GM18505 (cell line): ENCODE measurements at regions not wholly inside any gene's neighbourhood (a gene's known extent, or its start where the extent isn't known, plus 50 kb on each side); places are given as distances from the start of the nearest gene placed in this dataset.

Experiments
- ATAC-seq: cut with Tn5 transposase; IDR thresholded peaks from one replicate; pipeline ENCODE4 v1.9.1; 2021; ENCODE audit not compliant: unreplicated experiment
- POLR2A ChIP-seq: IDR thresholded peaks from 4 replicates; pipeline ENCODE4 v1.6.1; 2011; ENCODE audit warnings: borderline replicate concordance; ENCODE audit not compliant: insufficient read depth, insufficient read length; ENCODE audit errors: extremely low read depth

DNA sequence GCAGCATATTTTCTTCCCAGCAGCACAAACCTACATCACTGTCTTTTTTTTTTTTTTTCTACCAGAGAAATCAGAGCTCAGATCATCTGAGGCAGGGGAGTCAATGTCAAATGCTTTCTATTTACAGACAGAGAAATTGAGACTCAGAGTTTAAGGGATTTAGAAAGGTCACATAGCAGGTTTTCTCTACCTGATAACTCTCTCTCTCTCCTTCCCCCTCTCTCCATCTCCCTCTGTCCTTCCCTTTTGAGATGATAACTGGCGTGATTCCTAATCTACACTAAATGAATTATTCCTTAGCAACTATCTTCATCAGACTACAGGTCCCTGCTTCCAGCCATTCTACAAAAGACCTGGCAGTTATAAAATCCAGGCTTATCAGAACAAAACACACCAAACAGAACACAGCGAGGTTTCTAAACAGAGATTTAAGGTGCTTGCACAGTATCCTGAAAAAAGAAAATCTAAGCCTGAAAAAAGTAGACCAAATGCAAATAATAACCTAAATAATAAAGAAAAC is 161.6 kb upstream of the PKDCC start:
- TF ChIP-seq POLR2A = no peak
- no peak for ATAC-seq

DNA sequence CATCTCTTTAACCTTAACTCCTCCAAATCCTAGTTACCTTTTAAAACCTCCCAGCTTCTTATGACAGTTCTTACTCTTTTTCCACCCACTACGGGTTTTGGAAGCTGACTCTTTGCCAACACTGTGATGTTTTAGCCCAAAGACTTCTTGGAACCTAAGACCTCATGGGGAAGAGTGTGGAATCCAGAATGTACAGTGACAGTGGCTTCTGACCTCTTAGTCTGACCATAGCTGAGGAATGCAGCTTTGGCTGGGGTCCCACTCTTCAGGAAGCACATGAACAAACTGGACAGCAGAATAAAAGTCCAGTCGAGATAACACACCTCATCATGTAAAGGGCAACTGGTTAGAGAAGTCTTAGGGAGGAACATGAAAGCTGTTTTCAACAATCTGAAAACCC is 161.1 kb upstream of the PKDCC start:
- no peak for TF ChIP-seq POLR2A
- ATAC-seq = no peak

DNA sequence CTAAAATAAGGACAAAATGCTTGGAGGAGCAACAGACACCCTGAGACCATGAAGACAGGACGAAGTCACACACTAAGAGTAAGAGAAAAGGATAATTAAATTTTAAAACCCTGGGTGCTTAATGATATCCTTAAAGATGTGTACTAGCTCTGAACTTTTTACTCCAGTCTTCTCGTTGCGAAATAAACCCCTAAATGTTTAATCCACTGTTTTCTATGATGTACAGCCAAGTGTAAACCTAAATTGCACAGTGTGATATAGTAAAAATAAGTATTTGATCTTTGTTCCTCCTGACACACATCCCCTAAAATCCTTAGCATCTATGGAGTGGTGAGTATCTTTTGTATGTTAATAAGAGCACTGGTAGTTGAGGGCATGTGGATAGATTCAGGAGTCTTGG is 157.5 kb upstream of the PKDCC start:
- no peak for TF ChIP-seq POLR2A
- ATAC-seq = no peak

DNA sequence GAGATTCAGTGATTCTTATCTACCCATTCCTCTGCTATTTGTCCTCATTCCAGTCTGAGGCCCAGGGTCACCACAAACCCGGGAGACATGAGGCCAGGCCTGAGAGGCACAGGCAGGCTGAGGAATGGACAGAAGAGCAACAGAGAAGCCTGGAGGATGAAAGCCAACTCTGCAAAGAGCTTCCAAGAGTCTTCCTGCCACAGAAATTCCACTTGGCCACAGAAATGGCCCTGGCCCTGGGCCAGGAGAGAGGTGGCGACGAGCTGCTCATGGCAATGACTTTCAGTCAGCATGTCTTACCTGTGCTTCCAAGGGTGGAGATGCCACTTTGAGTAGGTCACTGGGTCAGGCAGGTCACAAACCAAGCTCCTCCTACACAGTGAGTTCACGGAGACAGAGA is 155.3 kb upstream of the PKDCC start:
- no peak for ATAC-seq
- no peak for TF ChIP-seq POLR2A

DNA sequence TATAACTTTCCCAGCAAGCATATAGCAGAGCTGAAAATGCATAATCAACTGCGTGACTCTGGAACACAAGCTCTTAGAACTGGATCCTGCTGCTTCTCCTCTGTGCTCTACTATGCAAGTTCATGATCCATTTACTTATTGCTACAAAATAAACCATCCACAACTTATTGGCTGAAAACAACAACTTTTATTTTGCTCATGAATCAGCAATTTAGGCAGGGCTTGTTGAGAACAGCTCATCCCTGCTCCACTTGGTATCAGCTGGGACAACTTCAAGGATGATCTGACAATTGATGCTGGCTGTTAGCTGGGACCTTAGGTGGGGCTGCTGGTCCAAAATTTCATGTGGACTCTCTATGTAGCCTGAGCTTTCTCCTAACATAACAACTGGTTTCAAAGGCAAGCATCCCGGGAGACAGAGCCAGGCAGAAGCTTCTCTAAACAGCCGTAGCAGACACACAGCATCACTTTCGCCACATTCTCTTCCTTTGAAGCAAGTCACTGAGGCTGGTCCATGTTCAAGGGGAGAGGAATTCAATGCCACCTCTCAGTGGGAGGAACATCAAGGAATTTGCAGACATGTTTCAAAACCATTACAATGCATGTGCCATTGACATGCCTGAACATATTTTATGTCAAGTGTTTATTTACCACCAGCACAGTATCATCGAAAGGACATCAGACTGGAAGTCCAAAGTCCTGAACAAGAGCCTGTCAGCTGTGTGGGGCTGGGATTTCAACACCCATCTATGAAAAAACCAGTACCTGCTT is 153.1 kb upstream of the PKDCC start:
- TF ChIP-seq POLR2A = no peak
- ATAC-seq = no peak

DNA sequence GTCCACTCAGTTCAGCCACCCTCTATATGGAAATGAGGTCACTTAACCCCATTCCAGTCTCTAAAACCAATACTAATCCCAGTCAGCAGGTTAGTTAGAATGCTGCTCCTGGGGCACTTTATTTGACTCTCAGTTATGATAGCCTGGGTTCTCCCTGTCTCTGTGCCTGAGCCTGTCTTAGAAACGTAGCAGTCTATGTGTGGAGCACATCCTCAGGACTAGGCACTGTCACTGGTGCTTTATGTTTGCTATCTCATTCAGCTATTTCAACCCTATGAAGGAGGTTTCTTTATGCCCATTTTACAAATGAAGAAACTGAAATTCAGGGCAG is 152.5 kb upstream of the PKDCC start:
- TF ChIP-seq POLR2A = no peak

DNA sequence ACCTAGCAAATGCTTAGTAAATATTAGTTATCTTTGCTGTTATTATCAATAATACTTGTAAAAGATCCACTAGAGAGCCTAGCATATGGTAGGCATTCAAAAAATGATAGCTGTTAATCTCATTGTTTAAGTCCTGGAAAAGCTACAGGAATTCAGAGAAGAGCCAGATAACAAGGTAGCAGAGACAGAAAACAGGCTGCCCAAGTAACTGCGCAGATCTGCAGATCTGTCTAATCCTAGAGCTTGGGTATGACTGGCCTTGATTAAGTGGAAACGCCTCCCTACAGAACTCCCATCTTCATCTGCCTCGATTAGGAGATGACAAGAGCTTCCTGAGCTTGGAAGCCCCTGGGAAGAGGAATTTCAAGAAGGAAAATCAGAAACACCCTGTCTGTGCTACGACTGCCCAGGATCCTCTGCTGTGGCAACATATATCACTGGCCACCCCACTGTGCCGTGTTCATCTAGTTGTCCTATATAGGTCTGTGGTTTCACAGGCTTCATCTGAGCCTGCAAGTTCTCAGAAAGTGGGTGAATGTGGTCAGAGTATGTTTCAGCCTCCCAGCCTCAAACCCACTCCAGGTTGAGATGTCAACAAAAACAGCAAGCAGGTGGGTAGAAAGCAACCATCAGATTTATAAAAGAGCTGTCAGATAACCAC is 151.5 kb upstream of the PKDCC start:
- peak; percentile 66 for ATAC-seq
- TF ChIP-seq POLR2A = no peak

More for the DNA sequence above, 152.5 kb upstream of the PKDCC start:
- ATAC-seq = no peak

DNA sequence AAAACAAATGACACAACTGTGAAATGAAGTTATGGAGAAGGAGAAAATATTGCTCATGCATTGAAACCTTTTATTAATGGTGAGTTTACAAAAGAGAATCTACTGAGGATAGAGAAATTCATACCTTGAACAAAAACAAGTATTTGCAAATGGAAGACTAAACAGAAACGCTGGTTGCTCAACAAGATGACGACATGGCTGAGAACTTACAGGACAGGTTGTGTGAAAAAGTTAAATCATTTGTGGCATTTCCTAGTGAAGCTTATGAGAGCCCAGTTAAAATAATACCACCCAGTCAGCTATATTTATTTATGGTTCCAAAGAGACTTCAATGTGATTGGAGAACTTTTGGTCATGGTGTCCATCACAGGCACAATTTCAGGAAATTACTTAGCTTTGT is 148.6 kb upstream of the PKDCC start:
- no peak for TF ChIP-seq POLR2A
- ATAC-seq = no peak

DNA sequence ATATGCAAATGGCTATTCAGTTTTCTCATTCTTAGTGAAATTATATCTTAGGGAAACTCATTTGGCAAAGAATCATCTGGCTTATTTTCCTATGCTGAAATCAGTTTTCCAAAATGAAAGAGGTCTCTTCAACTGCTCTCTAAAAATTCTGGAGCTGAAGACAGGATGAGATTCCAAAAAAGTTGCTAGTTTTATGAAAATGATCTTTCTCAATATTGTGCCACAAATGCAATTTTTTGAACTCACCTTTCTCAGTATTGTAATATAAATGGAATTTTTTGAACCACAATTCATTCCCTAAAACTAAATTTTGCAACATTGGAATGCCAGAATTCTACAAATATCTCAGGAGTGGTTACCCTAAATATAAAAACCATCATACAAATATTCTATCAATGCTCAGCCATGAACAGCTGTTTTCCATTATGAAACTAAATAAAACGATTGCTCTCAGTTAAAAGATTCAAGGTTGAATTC is 147.7 kb upstream of the PKDCC start:
- ATAC-seq = no peak
- TF ChIP-seq POLR2A = no peak

DNA sequence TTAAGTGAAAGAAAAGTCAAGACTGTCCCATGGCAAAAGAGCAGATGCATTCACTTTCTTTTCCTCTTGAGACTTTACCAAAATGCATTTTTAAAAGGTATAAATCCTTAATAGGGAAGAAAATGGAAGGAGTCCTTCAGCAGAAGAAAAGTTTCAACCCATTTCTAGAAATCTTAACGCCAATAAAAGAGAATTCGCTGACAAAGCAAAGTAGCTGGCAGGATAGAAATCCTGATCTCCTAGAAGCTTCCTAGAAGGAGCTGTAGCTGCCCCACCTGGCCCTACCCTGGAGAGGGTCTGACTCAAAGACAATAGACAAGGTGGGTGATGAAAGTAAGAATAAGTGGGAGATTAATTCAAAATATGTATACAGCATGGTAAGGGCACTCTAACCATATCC is 144.9 kb upstream of the PKDCC start:
- ATAC-seq = no peak
- TF ChIP-seq POLR2A = no peak

DNA sequence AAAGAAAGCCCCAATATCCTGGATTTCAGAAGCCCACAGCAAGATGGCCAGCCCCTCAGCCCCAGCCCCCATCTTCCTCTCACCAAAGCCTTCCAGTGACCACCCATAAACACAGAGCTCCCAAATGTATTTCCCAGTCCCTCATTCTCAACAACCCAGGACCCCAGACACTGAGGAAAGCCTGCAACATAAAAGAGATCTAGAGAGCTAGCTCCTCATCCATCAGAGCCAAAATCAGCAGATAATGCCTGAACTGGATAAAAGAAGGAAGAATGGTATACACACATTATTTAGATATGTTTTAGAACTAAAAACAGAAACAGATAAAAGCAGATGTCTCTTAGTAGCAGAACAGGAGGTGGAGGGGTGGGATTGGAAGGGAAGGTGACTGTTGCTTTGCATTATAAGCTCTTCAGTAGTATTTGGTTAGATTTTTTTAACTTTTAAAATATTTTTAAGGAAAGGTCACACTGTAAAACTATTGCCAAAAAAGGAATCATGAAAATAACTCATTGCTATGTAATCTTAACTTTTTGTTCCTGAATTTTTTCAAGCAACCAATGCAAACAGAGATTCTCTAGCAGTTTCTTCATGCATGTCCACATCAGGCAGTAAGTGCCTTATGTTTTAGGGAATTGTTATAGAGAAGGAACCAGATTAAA is 144.2 kb upstream of the PKDCC start:
- no peak for ATAC-seq
- no peak for TF ChIP-seq POLR2A

DNA sequence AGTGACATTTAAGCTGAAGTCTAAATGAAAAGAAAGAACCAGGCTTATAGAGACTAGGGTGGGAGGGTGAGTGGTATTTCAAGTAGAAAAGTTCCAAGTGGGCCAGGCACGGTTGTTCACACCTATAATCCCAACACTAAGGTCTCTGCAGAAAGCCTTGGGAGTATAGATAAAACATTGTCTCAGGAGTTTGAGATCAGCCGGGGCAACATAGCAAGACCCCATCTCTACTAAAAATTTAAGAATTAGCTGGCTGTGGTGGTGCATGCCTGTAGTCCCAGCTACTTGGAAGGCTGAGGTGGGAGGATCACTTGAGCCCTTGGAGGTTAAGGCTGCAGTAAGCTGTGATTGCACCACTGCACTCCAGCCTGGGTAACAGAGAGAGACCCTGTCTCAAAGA is 143.4 kb upstream of the PKDCC start:
- no peak for ATAC-seq

DNA sequence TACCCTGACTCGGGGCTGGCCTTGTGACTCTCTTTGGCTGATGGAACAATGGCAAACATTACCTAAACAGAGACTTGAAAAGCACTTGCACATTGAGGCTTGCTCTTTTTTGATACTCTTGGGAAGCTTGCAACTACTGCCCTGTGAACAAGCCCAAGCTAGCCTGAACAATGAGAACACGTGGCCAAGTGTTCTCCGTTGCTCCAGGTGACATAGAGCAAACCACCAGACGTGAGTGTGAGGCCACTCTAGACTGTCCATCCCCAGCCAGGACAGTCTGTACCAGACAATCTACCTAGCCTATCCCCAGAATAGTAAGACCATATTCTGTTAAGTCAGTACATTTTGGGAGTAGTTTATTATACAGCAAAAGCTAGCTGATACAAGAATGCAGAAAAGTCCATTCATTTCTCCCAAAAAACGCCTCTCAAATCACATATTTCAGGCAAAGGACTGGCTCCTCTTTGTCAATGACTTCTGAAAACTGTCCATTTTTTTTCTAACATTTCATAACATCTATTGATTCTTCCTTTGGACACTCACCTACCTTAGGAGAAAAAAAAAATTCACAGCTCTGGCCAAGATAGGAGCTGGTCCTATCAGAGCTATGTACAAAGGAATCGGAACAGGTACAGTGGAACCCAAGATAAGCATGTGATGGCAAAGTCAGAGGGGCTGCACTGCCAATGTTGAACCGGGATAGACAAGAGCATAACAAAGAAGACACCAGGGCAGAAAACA is 142.1 kb upstream of the PKDCC start:
- no peak for ATAC-seq
- TF ChIP-seq POLR2A = no peak

More for the DNA sequence above, 143.4 kb upstream of the PKDCC start:
- no peak for TF ChIP-seq POLR2A
